Middle frontal gyrus (tissue), 1 donor: ENCODE measurements at regions not wholly inside any gene's neighbourhood (a gene's known extent, or its start where the extent isn't known, plus 50 kb on each side); places are given as distances from the start of the nearest gene placed in this dataset.
"Not testable (repeated sequence)": the region's sequence is repeated elsewhere in the genome, so short reads cannot be mapped to it uniquely, and the experiment has no call there.

Source experiments
- DNase-seq: peaks from one replicate; pipeline ENCODE4 v3.0.0-alpha.2; 2015; ENCODE audit warnings: low spot score; ENCODE audit errors: extremely low spot score

GRCh38 chrX:74251006-74251930 is 52.7 kb upstream of the ZCCHC13 start:
- no peak for DNase-seq

GRCh38 chrX:74250574-74250973 is 53.4 kb upstream of the ZCCHC13 start:
- no peak for DNase-seq

GRCh38 chrX:74249963-74250362 is 54.0 kb upstream of the ZCCHC13 start:
- DNase-seq: no peak

- no peak for DNase-seq
Observed at GRCh38 chrX:74248889-74249288, 55.1 kb upstream of the ZCCHC13 start.

GRCh38 chrX:74246524-74246923 is 57.5 kb upstream of the ZCCHC13 start:
- DNase-seq: no peak

GRCh38 chrX:74242484-74243138 is 61.4 kb upstream of the ZCCHC13 start:
- no peak for DNase-seq

GRCh38 chrX:74242050-74242449 is 61.9 kb upstream of the ZCCHC13 start:
- no peak for DNase-seq

- no peak for DNase-seq
Observed at GRCh38 chrX:74238771-74239170, 65.2 kb upstream of the ZCCHC13 start.

- DNase-seq: no peak
Observed at GRCh38 chrX:74234818-74235217, 69.2 kb upstream of the ZCCHC13 start.

GRCh38 chrX:74232859-74233258 is 71.1 kb upstream of the ZCCHC13 start:
- no peak for DNase-seq

- DNase-seq: no peak
Observed at GRCh38 chrX:74231625-74232024, 72.4 kb upstream of the ZCCHC13 start.

- DNase-seq: no peak
Observed at GRCh38 chrX:74230094-74230493, 73.9 kb upstream of the ZCCHC13 start.

GRCh38 chrX:74225111-74225510 is 78.9 kb upstream of the ZCCHC13 start:
- DNase-seq: no peak

GRCh38 chrX:74220277-74220676 is 83.7 kb upstream of the ZCCHC13 start:
- DNase-seq: no peak

- DNase-seq: no peak
Observed at GRCh38 chrX:74218895-74219294, 85.1 kb upstream of the ZCCHC13 start.

GRCh38 chrX:74216421-74216820 is 87.6 kb upstream of the ZCCHC13 start:
- no peak for DNase-seq

- DNase-seq: no peak
Observed at GRCh38 chrX:74211911-74212310, 92.1 kb upstream of the ZCCHC13 start.

GRCh38 chrX:74207539-74207938 is 96.4 kb upstream of the ZCCHC13 start:
- DNase-seq: no peak

- no peak for DNase-seq
Observed at GRCh38 chrX:74195605-74196004, 108.4 kb upstream of the ZCCHC13 start.

GRCh38 chrX:74195120-74195519 is 108.9 kb upstream of the ZCCHC13 start:
- no peak for DNase-seq

- no peak for DNase-seq
Observed at GRCh38 chrX:74187211-74187610, 116.8 kb upstream of the ZCCHC13 start.

GRCh38 chrX:74183047-74183446 is 120.9 kb upstream of the ZCCHC13 start:
- DNase-seq: not testable (repeated sequence)

- not testable (repeated sequence) for DNase-seq
Observed at GRCh38 chrX:74181976-74182375, 122.0 kb upstream of the ZCCHC13 start.
